IMR-90 (cell line): ENCODE measurements at regions not wholly inside any gene's neighbourhood (a gene's known extent, or its start where the extent isn't known, plus 50 kb on each side); places are given as distances from the start of the nearest gene placed in this dataset.

Source experiments
- ATAC-seq: fragments of 200-7000 bp; cut with Tn5 transposase; 2 replicates; pipeline ENCODE4 v1.9.1; 2020; ENCODE audit warnings: low read depth, mild to moderate bottlenecking, moderate library complexity
- BruUV-seq: library from RNA; stranded (reverse); fragments of 400-500 nt; replicated peaks from 2 replicates; lab custom pipeline; 2021; lab: Mats Ljungman, UMichigan
- CTCF ChIA-PET: fragments of 300-600 bp; formaldehyde crosslinking; extraction: SDS; loops from one replicate; lab custom pipeline; 2021; ENCODE audit warnings: antibody characterized with exemption; lab: Yijun Ruan, JAX
- POLR2A ChIA-PET: fragments of 300-600 bp; sonication (Branson Sonifier 250); formaldehyde crosslinking; loops from one replicate; lab custom pipeline; 2022; ENCODE audit warnings: antibody characterized with exemption; ENCODE audit not compliant: unreplicated experiment; lab: Charles Lee
- DNase-seq: peaks from one replicate; pipeline ENCODE4 v3.0.0; 2013
- H2AFZ ChIP-seq: replicated peaks from 2 replicates; pipeline ENCODE3; 2013; ENCODE audit warnings: low read length, mild to moderate bottlenecking; ENCODE audit not compliant: poor library complexity
- H2AK5ac ChIP-seq: 2 replicates; pipeline ENCODE4 v1.6.1; 2013; ENCODE audit warnings: low read depth, low read length, inconsistent platforms
- H2AK9ac ChIP-seq: replicated peaks from 2 replicates; pipeline ENCODE3; 2013; ENCODE audit warnings: mild to moderate bottlenecking, low read depth, low read length, moderate library complexity; ENCODE audit not compliant: poor library complexity
- H2BK120ac ChIP-seq: 2 replicates; pipeline ENCODE4 v1.6.1; 2013; ENCODE audit warnings: low read depth, low read length, inconsistent platforms
- H2BK15ac ChIP-seq: 3 replicates; pipeline ENCODE4 v1.6.1; 2013; ENCODE audit warnings: low read depth, low read length, inconsistent platforms
- H2BK20ac ChIP-seq: 2 replicates; pipeline ENCODE4 v1.6.1; 2013; ENCODE audit warnings: low read depth, mild to moderate bottlenecking, inconsistent platforms, low read length, moderate library complexity
- H2BK5ac ChIP-seq: 2 replicates; pipeline ENCODE4 v1.6.1; 2013; ENCODE audit warnings: mild to moderate bottlenecking, low read depth, low read length, inconsistent platforms; ENCODE audit not compliant: poor library complexity, severe bottlenecking
- H3K14ac ChIP-seq: replicated peaks from 2 replicates; pipeline ENCODE4 v1.6.1; 2013; ENCODE audit warnings: low read depth, low read length, inconsistent platforms
- H3K18ac ChIP-seq: 2 replicates; pipeline ENCODE4 v1.6.1; 2013; ENCODE audit warnings: low read depth, low read length, control low read depth
- H3K23ac ChIP-seq: 2 replicates; pipeline ENCODE4 v1.6.1; 2013; ENCODE audit warnings: low read depth, low read length, inconsistent platforms
- H3K27ac ChIP-seq: 2 replicates; pipeline ENCODE4 v1.5.1; 2013; ENCODE audit warnings: mild to moderate bottlenecking, control low read depth, low read length; ENCODE audit not compliant: insufficient read depth
- H3K27me3 ChIP-seq: 2 replicates; pipeline ENCODE4 v1.6.1; 2013; ENCODE audit warnings: low read length; ENCODE audit not compliant: control insufficient read depth, insufficient read depth
- H3K36me3 ChIP-seq: 2 replicates; pipeline ENCODE4 v1.6.1; 2013; ENCODE audit warnings: low read length, mixed read lengths; ENCODE audit not compliant: control insufficient read depth, insufficient read depth
- H3K4ac ChIP-seq: 2 replicates; pipeline ENCODE4 v1.6.1; 2013; ENCODE audit warnings: low read depth, low read length, inconsistent platforms
- H3K4me1 ChIP-seq: 2 replicates; pipeline ENCODE4 v1.6.1; 2013; ENCODE audit warnings: low read length, mixed read lengths; ENCODE audit not compliant: control insufficient read depth, insufficient read depth
- H3K4me2 ChIP-seq: 2 replicates; pipeline ENCODE4 v1.6.1; 2013; ENCODE audit warnings: low read depth, mild to moderate bottlenecking, control low read depth, low read length, moderate library complexity
- H3K4me3 ChIP-seq: 2 replicates; pipeline ENCODE4 v1.5.1; 2013; ENCODE audit warnings: low read depth, mild to moderate bottlenecking, control low read depth, low read length, moderate library complexity; ENCODE audit not compliant: insufficient read depth
- H3K56ac ChIP-seq: 2 replicates; pipeline ENCODE4 v1.6.1; 2013; ENCODE audit warnings: low read length, inconsistent platforms; ENCODE audit not compliant: insufficient read depth; ENCODE audit errors: extremely low read depth
- H3K79me1 ChIP-seq, 2 experiments: 2 replicates each; pipeline ENCODE4 v1.6.1; 2013; ENCODE audit warnings: low read length in 2 of 2, inconsistent platforms in 1 of 2, low read depth in 1 of 2
- H3K9ac ChIP-seq: 2 replicates; pipeline ENCODE4 v1.6.1; 2013; ENCODE audit warnings: low read depth, low read length, control low read depth
- H3K9me1 ChIP-seq: 2 replicates; pipeline ENCODE4 v1.6.1; 2013; ENCODE audit warnings: low read length, inconsistent platforms; ENCODE audit not compliant: insufficient read depth
- H3K9me3 ChIP-seq: 2 replicates; pipeline ENCODE4 v1.6.1; 2013; ENCODE audit warnings: low read length; ENCODE audit not compliant: control insufficient read depth, insufficient read depth
- H4K20me1 ChIP-seq: 2 replicates; pipeline ENCODE4 v1.6.1; 2013; ENCODE audit warnings: low read length, inconsistent platforms; ENCODE audit not compliant: insufficient read depth
- H4K5ac ChIP-seq: 2 replicates; pipeline ENCODE4 v1.6.1; 2013; ENCODE audit warnings: mild to moderate bottlenecking, low read depth, low read length, control low read depth
- H4K8ac ChIP-seq, 2 experiments: 2 replicates each; pipeline ENCODE4 v1.6.1; 2013; ENCODE audit warnings: low read depth in 2 of 2, low read length in 2 of 2, control low read depth in 1 of 2, inconsistent platforms in 1 of 2
- H4K91ac ChIP-seq: 2 replicates; pipeline ENCODE4 v1.6.1; 2013; ENCODE audit warnings: low read depth, low read length, inconsistent platforms; ENCODE audit not compliant: insufficient read depth
- BHLHE40 ChIP-seq: fragments of 150-350 bp; IDR thresholded peaks from 2 replicates; pipeline ENCODE4 v1.6.1; 2016; ENCODE audit warnings: mild to moderate bottlenecking, low read depth, low read length
- CEBPB ChIP-seq: IDR thresholded peaks from 2 replicates; pipeline ENCODE4 v1.6.1; 2012; ENCODE audit warnings: low read depth, low read length, improper control_type of control experiment
- CHD1 ChIP-seq: IDR thresholded peaks from 2 replicates; pipeline ENCODE4 v1.6.1; 2012; ENCODE audit warnings: low read depth, low read length, improper control_type of control experiment
- FOS ChIP-seq: fragments of 150-350 bp; IDR thresholded peaks from 2 replicates; pipeline ENCODE4 v1.6.1; 2016; ENCODE audit warnings: low read depth, low read length
- MAFK ChIP-seq: IDR thresholded peaks from 2 replicates; pipeline ENCODE4 v1.6.1; 2012; ENCODE audit warnings: low read depth, low read length, improper control_type of control experiment
- MAZ ChIP-seq: IDR thresholded peaks from 2 replicates; pipeline ENCODE4 v1.6.1; 2012; ENCODE audit warnings: low read depth, mild to moderate bottlenecking, low read length, improper control_type of control experiment, moderate library complexity, borderline replicate concordance
- MXI1 ChIP-seq: IDR thresholded peaks from 2 replicates; pipeline ENCODE4 v1.6.1; 2012; ENCODE audit warnings: low read depth, mild to moderate bottlenecking, low read length, moderate library complexity, borderline replicate concordance
- NFE2L2 ChIP-seq: fragments of 150-350 bp; IDR thresholded peaks from 2 replicates; pipeline ENCODE4 v1.6.1; 2016; ENCODE audit warnings: low read depth, mild to moderate bottlenecking, low read length
- POLR2A ChIP-seq: IDR thresholded peaks from 2 replicates; pipeline ENCODE4 v1.6.1; 2012; ENCODE audit warnings: mild to moderate bottlenecking, low read depth, low read length
- RAD21 ChIP-seq: IDR thresholded peaks from 2 replicates; pipeline ENCODE4 v1.6.1; 2012; ENCODE audit warnings: low read length, improper control_type of control experiment
- RCOR1 ChIP-seq: IDR thresholded peaks from 2 replicates; pipeline ENCODE4 v1.6.1; 2012; ENCODE audit warnings: mild to moderate bottlenecking, low read length, improper control_type of control experiment; ENCODE audit not compliant: insufficient replicate concordance
- RFX5 ChIP-seq: IDR thresholded peaks from 2 replicates; pipeline ENCODE4 v1.8.0; 2012; ENCODE audit warnings: low read depth, mild to moderate bottlenecking, low read length, moderate library complexity
- SMC3 ChIP-seq: fragments of 150-350 bp; IDR thresholded peaks from 2 replicates; pipeline ENCODE4 v1.6.1; 2016; ENCODE audit warnings: low read depth, mild to moderate bottlenecking, antibody characterized with exemption, low read length, moderate library complexity
- WGBS, 2 experiments: methylation state at CpG; one replicate each; pipeline versions ENCODE4 v1.1.5 to v1.1.7; 2013; ENCODE audit warnings: missing lambda C conversion rate in 2 of 2; ENCODE audit not compliant: insufficient read length in 1 of 2; ENCODE audit errors: extremely low coverage in 2 of 2; 5-methylcytosine and 5-hydroxymethylcytosine counted together
- dilution Hi-C: fragments of 300-500 bp; cut with HindIII; formaldehyde crosslinking; loops from one replicate; pipeline ENCODE4 v1.14.3; 2018; ENCODE audit warnings: low sequenced_read_pairs; ENCODE audit not compliant: unreplicated experiment
- in situ Hi-C: fragments of 300-500 bp; cut with MboI; formaldehyde crosslinking; loops from 3 replicates; pipeline ENCODE4 v1.14.3; 2019; ENCODE audit warnings: low sequenced_read_pairs, inconsistent platforms, mixed read lengths
- intact Hi-C: fragments of 100-400 bp; cut with micrococcal nuclease; formaldehyde crosslinking; loops from 2 replicates; pipeline ENCODE4 v1.10.0; 2022
- TF ChIP-seq, protein P1 (sequence below): fragments of 150-350 bp; IDR thresholded peaks from 2 replicates; pipeline ENCODE4 v1.6.1; 2017; ENCODE audit warnings: mild to moderate bottlenecking, antibody characterized with exemption, low read length, low read depth
- TF ChIP-seq, protein P2 (sequence below): fragments of 150-350 bp; IDR thresholded peaks from 2 replicates; pipeline ENCODE4 v1.6.1; 2016; ENCODE audit warnings: low read depth, mild to moderate bottlenecking, low read length, moderate library complexity, borderline replicate concordance
- TF ChIP-seq, protein P3 (sequence below): conservative IDR thresholded peaks from 2 replicates; pipeline ENCODE4 v1.5.1; 2012; ENCODE audit warnings: mild to moderate bottlenecking, low read depth, low read length, improper control_type of control experiment

DNA sequence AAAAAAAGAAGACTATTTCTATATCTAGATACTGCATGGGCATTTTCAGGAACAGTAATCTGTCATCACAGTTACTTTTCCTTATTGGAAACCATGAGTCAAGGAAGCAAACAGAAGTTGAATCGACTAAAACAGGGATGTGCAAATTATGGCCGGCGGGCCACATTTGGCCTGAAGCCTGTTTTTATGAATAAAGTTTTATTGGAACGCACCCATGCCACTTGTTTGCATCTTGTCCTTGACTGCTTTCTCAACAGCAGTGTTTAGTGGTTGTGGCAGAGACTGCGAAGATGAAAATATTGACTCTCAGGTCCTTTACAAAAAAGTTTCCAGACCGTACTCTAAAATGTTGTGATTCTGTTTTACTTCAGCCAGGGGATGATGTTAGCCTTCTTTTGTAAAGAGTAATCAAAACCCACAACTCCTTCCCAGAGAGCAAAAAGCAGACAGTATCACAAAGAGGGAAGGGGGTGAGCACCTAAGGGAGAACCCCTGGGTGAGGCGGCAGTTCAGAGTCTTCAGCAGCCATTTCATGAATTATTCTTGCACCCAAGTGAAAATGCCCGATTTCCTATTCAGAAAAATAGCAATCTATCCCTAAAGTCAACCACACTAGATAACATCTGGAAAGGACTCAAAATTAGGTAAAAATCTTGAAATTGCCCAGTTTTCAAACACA is 190.4 kb downstream of the MYLK4 start:
- H3K4ac ChIP-seq, result no peak overlapping the region
- H3K9me3 ChIP-seq, result no peaks in the 10 kb centered on the region
- no peak for ATAC-seq
- no peak overlapping the region for H4K91ac ChIP-seq
- no TSS peak for BruUV-seq
- H2BK15ac ChIP-seq, result no peak overlapping the region
- no peaks in the 10 kb centered on the region for H3K79me1 ChIP-seq
- no peak overlapping the region for H4K5ac ChIP-seq
- H3K18ac ChIP-seq, result no peak overlapping the region
- CTCF ChIA-PET, result no interaction called here
- H2AK5ac ChIP-seq, result no peak overlapping the region
- dilution Hi-C loops (no loop called here), in situ Hi-C loops (no loop called here), intact Hi-C loops (no loop called here)
- H2AK9ac ChIP-seq, result no peak overlapping the region
- H3K36me3 ChIP-seq, result no peaks in the 10 kb centered on the region
- no peak overlapping the region for H3K56ac ChIP-seq
- WGBS, 2 experiments, result 95% methylated on average over 4 of the region's 8 CpGs; no CpG with 5 or more reads in 1 of the 2 experiments
- H2BK5ac ChIP-seq, result no peak overlapping the region
- H3K27ac ChIP-seq, result no peak overlapping the region
- no peak for TF ChIP-seq RFX5
- TF ChIP-seq, protein P1, sequence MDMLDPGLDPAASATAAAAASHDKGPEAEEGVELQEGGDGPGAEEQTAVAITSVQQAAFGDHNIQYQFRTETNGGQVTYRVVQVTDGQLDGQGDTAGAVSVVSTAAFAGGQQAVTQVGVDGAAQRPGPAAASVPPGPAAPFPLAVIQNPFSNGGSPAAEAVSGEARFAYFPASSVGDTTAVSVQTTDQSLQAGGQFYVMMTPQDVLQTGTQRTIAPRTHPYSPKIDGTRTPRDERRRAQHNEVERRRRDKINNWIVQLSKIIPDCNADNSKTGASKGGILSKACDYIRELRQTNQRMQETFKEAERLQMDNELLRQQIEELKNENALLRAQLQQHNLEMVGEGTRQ, result no peak
- no peak for TF ChIP-seq CHD1
- TF ChIP-seq FOS, result no peak
- TF ChIP-seq POLR2A, result no peak
- TF ChIP-seq, protein P2, sequence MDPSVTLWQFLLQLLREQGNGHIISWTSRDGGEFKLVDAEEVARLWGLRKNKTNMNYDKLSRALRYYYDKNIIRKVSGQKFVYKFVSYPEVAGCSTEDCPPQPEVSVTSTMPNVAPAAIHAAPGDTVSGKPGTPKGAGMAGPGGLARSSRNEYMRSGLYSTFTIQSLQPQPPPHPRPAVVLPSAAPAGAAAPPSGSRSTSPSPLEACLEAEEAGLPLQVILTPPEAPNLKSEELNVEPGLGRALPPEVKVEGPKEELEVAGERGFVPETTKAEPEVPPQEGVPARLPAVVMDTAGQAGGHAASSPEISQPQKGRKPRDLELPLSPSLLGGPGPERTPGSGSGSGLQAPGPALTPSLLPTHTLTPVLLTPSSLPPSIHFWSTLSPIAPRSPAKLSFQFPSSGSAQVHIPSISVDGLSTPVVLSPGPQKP, result no peak
- TF ChIP-seq MAZ, result no peak
- TF ChIP-seq RAD21, result no peak
- TF ChIP-seq CEBPB, result no peak
- TF ChIP-seq MXI1, result no peak
- TF ChIP-seq, protein P3, sequence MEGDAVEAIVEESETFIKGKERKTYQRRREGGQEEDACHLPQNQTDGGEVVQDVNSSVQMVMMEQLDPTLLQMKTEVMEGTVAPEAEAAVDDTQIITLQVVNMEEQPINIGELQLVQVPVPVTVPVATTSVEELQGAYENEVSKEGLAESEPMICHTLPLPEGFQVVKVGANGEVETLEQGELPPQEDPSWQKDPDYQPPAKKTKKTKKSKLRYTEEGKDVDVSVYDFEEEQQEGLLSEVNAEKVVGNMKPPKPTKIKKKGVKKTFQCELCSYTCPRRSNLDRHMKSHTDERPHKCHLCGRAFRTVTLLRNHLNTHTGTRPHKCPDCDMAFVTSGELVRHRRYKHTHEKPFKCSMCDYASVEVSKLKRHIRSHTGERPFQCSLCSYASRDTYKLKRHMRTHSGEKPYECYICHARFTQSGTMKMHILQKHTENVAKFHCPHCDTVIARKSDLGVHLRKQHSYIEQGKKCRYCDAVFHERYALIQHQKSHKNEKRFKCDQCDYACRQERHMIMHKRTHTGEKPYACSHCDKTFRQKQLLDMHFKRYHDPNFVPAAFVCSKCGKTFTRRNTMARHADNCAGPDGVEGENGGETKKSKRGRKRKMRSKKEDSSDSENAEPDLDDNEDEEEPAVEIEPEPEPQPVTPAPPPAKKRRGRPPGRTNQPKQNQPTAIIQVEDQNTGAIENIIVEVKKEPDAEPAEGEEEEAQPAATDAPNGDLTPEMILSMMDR, result no peak
- TF ChIP-seq SMC3, result no peak
- no peak for TF ChIP-seq MAFK
- no peak for TF ChIP-seq BHLHE40
- TF ChIP-seq NFE2L2, result no peak
- TF ChIP-seq RCOR1, result no peak
- no peak overlapping the region for H3K9ac ChIP-seq
- H3K9me1 ChIP-seq, result no peaks in the 10 kb centered on the region
- H3K4me3 ChIP-seq, result no peak overlapping the region
- no peaks in the 10 kb centered on the region; the same call in 1 of the 2 replicates for H3K4me1 ChIP-seq
- no peak overlapping the region for H3K23ac ChIP-seq
- H4K8ac ChIP-seq, result no peak overlapping the region
- no peak overlapping the region for H2BK120ac ChIP-seq
- no peaks in the 10 kb centered on the region for H4K20me1 ChIP-seq
- H2AFZ ChIP-seq, result no peak overlapping the region
- POLR2A ChIA-PET, result no interaction called here
- H3K14ac ChIP-seq, result no peak overlapping the region
- H3K4me2 ChIP-seq, result no peak overlapping the region
- H2BK20ac ChIP-seq, result no peak overlapping the region
- DNase-seq, result no peak
- peaks cover 10% of the 10 kb centered on the region for H3K27me3 ChIP-seq
